ENCODE measurements at regions not wholly inside any gene's neighbourhood (a gene's known extent, or its start where the extent isn't known, plus 50 kb on each side); places are given as distances from the start of the nearest gene placed in this dataset.

- DNase-seq, result no peak
- 61 to 79% (median 61%) methylated on average over 3 of the region's 3 CpGs for WGBS, 5 donors
- Histone ChIP-seq H3K36me3 (no peaks in the 10 kb centered on the region), H3K4me3 (no peak overlapping the region), H3K27ac (no peak overlapping the region), H3K9me3 (peaks cover 0 to 29% (median 6%) of the 10 kb centered on the region in 8 donors), H3K4me1 (no peaks in the 10 kb centered on the region), H3K27me3 (replicated peaks in 1 of 7) (no peaks in the 10 kb centered on the region)
- TF ChIP-seq POLR2A (IDR thresholded peaks at IDR 0.05), result no peak
- no peak for TF ChIP-seq POLR2AphosphoS5 (IDR thresholded peaks at IDR 0.05)
- TF ChIP-seq, protein P1, sequence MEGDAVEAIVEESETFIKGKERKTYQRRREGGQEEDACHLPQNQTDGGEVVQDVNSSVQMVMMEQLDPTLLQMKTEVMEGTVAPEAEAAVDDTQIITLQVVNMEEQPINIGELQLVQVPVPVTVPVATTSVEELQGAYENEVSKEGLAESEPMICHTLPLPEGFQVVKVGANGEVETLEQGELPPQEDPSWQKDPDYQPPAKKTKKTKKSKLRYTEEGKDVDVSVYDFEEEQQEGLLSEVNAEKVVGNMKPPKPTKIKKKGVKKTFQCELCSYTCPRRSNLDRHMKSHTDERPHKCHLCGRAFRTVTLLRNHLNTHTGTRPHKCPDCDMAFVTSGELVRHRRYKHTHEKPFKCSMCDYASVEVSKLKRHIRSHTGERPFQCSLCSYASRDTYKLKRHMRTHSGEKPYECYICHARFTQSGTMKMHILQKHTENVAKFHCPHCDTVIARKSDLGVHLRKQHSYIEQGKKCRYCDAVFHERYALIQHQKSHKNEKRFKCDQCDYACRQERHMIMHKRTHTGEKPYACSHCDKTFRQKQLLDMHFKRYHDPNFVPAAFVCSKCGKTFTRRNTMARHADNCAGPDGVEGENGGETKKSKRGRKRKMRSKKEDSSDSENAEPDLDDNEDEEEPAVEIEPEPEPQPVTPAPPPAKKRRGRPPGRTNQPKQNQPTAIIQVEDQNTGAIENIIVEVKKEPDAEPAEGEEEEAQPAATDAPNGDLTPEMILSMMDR (IDR thresholded peaks at IDR 0.05 in 8 of 11, conservative IDR thresholded peaks at IDR 0.05 in 3 of 11), result no peak
- intact Hi-C loops (cut with DNase I; ENCODE audit: low total_unique reads), result no loop called here
Observed at GRCh38 chr5:13566871-13567339, 377.6 kb downstream of the DNAH5 start.

- 74 to 97% (median 80%) methylated on average over 1 of the region's 1 CpG for WGBS, 5 donors
- Histone ChIP-seq H3K27me3 (replicated peaks in 1 of 7) (no peaks in the 10 kb centered on the region), H3K9me3 (peaks cover 0 to 15% (median 0%) of the 10 kb centered on the region in 8 donors), H3K4me1 (no peaks in the 10 kb centered on the region), H3K27ac (no peak overlapping the region), H3K36me3 (no peaks in the 10 kb centered on the region), H3K4me3 (no peak overlapping the region)
- intact Hi-C loops (cut with DNase I; ENCODE audit: low total_unique reads), result no loop called here
- TF ChIP-seq, protein P1 (IDR thresholded peaks at IDR 0.05 in 8 of 11, conservative IDR thresholded peaks at IDR 0.05 in 3 of 11), result no peak
- TF ChIP-seq POLR2AphosphoS5 (IDR thresholded peaks at IDR 0.05), result no peak
- no peak for TF ChIP-seq POLR2A (IDR thresholded peaks at IDR 0.05)
- no peak for DNase-seq
Observed at GRCh38 chr5:13558408-13558807, 386.1 kb downstream of the DNAH5 start.

- Histone ChIP-seq H3K4me1 (no peaks in the 10 kb centered on the region), H3K36me3 (no peaks in the 10 kb centered on the region), H3K4me3 (no peak overlapping the region), H3K9me3 (peaks cover 0 to 10% (median 0%) of the 10 kb centered on the region in 8 donors), H3K27ac (no peak overlapping the region), H3K27me3 (replicated peaks in 1 of 7) (no peaks in the 10 kb centered on the region)
- WGBS, 5 donors, result 26 to 53% (median 35%) methylated on average over 4 of the region's 4 CpGs
- DNase-seq, result no peak
- intact Hi-C loops (cut with DNase I; ENCODE audit: low total_unique reads), result no loop called here
- TF ChIP-seq POLR2AphosphoS5 (IDR thresholded peaks at IDR 0.05) (no peak), POLR2A (IDR thresholded peaks at IDR 0.05) (no peak)
- TF ChIP-seq, protein P1 (IDR thresholded peaks at IDR 0.05 in 8 of 11, conservative IDR thresholded peaks at IDR 0.05 in 3 of 11), result no peak
Observed at GRCh38 chr5:13553896-13554295, 390.6 kb downstream of the DNAH5 start.

GRCh38 chr5:13552361-13552760 is 392.1 kb downstream of the DNAH5 start:
- Histone ChIP-seq H3K4me1 (no peaks in the 10 kb centered on the region), H3K27me3 (replicated peaks in 1 of 7) (no peaks in the 10 kb centered on the region), H3K4me3 (no peak overlapping the region), H3K27ac (no peak overlapping the region), H3K9me3 (peaks cover 0 to 6% (median 0%) of the 10 kb centered on the region in 8 donors), H3K36me3 (no peaks in the 10 kb centered on the region)
- intact Hi-C loops (cut with DNase I; ENCODE audit: low total_unique reads), result no loop called here
- no peak for TF ChIP-seq POLR2AphosphoS5 (IDR thresholded peaks at IDR 0.05)
- TF ChIP-seq, protein P1 (IDR thresholded peaks at IDR 0.05 in 8 of 11, conservative IDR thresholded peaks at IDR 0.05 in 3 of 11), result no peak
- no peak for TF ChIP-seq POLR2A (IDR thresholded peaks at IDR 0.05)
- 23 to 40% (median 31%) methylated on average over 1 of the region's 1 CpG for WGBS, 5 donors
- no peak for DNase-seq
